HK-2 (cell line): ENCODE measurements at regions not wholly inside any gene's neighbourhood (a gene's known extent, or its start where the extent isn't known, plus 50 kb on each side); places are given as distances from the start of the nearest gene placed in this dataset.
A peak's percentile ranks its signal among the peaks of the same experiment; 100 is the strongest.

Experiments used
- DNase-seq: peaks from one replicate; pipeline ENCODE4 v3.0.0-alpha.2; 2018; ENCODE audit not compliant: unreplicated experiment

DNA sequence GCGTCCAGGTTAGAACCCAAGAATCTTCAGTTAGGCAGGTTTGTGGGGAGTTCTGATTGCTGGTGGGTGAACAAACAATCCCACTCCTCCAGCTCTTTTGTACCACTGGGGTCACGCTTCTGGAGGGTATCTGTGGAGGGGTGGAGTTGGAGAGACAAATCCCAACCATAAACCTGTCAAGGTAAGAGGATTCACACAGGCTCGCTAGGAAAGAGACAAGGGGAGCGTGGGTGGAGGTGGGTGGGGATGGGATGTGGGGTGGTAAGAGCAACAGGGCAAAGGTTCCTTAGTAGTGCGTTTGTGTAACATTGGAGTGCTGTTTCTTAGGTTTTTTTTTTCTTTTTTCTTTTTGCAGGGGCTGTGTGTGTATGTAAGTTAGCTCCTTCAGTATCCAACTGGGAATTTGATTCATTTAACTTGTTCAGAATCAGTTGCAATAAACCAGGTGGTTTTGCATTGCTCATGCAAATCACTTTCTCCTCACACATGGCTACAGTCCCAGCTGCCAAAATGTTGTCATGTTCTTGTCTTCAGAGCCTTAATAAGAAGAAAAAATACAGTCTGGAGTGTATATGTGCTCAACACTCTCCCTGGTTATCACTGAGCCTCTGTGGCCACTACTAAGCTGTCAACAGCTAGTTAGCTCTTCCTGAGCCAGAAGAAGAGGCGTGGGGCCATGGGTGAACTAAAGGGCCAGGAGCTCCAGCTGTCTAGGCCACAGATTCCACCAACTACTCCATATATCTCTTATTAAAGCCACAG lies 164.0 kb upstream of the RAD23B start:
- DNase-seq = no peak

DNA sequence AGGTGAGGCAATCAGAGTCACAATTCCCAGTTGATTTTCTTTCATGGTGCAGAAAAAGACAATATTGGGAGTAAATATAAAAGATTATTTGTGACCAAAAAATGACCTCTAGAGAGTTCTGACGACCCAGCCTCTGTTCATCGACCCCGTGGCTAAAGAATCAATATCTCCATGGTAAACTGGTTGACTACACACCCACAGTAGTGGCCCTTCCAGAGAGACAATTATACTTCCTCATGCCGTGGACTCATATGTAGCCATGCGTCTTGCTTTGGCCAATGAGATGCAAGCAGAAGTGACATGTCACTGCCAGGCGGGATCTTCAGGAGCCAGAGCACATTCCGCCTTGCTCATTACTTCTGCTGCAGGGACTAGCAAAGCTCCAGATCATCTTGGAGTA lies 163.3 kb upstream of the RAD23B start:
- DNase-seq = no peak

DNA sequence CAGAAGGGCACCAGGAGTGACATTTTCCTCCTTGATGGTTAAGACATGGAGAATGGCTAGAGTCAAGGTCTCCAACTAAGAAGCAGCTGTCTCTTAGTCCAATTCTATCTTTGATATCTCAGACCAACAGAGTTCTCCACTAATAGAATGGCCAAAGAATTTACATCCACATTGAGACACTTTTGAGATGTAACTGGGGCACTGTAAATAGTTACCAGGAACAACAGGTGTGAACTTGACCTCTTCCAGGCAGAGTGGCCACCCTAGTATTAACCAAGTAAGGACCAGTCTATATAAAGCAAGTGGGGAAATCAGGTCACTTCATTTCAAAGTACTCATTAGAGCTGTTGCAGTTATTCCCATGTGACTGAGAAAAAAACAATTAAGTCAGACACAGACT lies 159.7 kb upstream of the RAD23B start:
- no peak for DNase-seq

DNA sequence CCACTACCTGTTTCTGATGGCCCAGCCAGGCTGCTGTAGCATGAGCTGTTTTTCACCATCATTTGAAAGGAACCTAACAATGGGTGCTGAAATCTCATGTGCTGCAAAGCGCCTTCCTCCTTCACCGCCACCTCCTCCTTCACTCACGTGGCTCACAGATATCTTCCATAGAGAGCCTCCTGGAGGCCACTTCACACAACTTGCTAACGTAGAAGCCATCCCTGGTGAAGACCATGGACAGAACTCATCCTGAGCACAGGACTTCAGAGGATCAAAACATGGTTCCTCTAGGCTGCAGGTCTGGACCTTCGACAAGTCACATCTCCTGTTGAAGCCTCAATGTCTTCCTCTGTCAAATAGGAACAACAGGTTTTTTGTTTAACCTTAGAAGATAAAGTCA lies 155.5 kb upstream of the RAD23B start:
- no peak for DNase-seq

DNA sequence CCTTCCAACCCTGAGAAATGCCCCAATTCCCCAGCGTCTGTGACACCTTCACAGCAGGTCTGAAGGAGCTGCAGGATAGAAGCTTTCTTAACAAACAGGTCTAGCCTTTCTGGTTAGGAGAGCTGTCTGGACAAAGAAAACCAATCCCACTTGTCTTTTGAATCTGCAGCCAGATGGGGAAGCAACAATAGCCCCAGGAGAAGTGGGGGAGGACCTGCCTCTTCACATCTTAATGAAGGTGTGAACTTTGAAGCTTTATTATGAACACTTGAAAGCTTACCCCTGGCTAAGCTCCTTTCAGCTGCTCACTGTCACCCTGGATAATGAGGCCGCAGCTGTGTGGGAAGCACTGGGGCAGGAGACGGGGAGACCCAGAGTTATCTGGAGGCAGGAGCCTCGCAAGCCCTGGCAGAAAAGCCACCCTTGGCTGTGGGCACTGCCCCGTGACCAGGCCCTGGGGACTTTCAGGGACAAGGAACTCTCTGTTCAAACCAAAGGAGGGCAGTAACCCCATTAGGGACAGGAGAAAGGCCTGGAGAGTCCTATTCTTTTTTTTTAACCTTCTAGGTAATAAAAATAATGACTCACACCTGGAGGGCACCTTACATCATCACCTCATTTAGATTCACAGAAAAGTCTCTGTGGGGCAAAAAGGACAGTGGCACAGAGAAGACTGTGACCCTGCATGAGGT lies 151.8 kb upstream of the RAD23B start:
- DNase-seq = no peak

DNA sequence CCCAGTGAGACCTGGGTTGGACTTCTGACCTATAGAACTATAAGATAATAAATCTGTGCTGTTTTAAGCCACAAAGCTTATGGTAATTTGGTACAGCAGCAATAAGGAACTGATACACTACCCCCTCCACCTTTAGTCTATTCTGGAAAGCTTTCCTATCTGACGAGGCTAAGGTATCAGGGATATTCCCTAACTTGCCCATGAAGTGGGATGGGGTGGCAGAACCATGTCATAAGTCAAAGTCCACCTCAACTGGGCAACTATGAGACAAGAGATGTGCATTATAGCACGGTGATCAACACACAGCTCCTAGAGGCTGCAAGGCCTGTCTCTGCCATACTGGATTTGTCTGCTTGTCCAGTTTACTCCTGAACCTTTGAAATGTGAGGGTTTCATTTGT lies 146.8 kb upstream of the RAD23B start:
- no peak for DNase-seq

DNA sequence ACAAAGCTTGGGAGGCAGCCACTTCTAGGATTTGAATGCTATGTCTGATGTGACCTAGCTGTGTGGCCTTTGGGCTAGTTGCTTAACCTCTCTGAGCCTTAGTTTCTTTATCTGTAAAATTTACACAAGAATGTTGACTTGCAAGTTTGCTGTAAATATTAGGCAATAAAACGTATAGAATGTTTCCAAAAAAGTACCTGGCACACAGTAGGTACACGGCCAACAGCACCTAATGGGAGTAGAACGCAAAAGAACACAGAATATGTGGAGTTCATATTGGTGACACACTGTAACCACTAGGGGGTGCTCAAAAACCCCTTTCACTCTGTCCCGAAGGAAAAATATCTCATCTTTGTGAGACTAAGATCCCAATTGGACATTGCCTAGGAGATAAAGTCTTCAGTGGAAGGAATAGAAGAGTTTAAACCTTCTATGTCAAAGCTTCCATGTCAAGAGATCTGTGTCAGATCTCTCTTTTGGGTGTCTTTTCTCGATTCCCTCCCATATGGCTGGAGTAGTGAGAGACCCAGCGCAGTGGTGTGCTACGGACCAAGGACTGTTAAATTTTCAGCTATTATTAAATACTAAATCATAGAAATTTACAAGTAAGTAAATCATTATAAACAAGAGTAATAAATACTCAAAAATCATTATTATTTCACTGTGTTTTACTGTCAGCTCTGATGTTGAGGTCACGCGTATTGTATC lies 145.4 kb upstream of the RAD23B start:
- no peak for DNase-seq

DNA sequence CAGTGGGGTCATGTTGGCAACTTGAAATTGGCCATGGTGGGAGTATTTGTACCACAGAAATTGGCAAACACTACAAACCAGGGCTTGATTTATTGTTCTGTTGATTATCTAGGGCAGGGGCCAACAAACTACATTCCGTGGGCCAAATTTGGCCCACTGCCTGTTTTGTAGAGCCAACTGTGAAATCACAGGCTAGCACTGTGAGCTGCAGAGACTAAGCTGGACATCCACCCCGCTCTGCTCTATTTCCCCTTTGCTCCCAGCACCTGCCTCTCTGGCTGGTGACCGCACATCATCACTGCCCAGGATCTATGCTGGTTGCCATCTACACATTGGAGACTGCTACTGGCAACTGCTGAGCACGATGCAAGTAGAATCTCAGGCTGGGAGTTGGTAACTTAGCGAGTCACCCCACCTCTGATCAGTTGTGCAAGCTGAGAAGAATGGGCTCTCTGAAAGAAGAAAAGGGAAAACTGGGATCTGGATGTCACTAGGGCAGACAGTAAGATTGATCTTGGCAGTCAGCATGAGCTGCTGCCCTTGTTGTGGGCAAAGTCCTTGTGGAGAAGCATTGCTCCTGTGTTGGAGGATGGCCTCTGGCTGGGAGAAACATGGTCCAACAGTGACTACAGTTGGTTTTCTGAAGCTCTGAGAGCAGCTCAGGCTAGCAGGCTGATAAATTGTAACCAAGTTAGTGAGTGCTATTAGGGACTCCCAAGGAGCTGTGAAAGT lies 144.7 kb upstream of the RAD23B start:
- DNase-seq = no peak

DNA sequence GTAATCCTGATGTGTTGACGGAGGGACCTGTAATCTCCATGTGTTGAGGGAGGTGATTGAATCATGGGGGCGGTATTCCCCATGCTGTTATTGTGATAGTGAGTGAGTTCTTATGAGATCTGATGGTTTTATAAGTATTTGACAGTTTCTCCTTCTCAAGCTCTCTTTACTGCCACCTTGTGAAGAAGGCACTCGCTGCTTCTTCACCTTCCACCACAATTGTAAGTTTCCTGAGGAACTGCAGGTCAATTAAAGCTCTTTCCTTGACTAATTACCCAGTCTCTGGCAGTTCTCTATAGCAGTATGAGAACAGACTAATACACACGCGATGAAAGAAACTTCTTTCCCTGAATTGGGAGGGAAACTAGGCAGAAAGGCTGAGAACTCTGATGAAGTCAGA lies 141.1 kb upstream of the RAD23B start:
- DNase-seq = no peak

DNA sequence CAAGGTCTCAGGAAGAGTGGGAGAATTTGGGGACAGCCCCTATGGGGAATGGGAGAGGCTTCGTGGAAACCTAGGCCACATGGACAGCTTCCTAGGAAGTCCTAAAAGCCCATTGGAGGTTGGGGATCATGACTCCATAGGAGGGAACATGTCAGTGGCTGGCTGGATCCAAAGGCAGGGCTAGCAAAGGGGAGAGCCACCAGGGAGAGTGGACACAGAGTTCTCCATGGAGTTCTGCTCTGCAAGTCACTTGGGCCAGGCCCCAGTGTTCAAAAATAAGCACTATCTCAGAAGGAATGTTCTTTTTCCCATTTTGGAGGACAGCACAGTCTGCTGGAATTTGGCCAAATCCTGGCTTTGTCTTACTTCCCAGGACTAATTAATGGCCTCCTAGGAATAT lies 140.6 kb upstream of the RAD23B start:
- no peak for DNase-seq

DNA sequence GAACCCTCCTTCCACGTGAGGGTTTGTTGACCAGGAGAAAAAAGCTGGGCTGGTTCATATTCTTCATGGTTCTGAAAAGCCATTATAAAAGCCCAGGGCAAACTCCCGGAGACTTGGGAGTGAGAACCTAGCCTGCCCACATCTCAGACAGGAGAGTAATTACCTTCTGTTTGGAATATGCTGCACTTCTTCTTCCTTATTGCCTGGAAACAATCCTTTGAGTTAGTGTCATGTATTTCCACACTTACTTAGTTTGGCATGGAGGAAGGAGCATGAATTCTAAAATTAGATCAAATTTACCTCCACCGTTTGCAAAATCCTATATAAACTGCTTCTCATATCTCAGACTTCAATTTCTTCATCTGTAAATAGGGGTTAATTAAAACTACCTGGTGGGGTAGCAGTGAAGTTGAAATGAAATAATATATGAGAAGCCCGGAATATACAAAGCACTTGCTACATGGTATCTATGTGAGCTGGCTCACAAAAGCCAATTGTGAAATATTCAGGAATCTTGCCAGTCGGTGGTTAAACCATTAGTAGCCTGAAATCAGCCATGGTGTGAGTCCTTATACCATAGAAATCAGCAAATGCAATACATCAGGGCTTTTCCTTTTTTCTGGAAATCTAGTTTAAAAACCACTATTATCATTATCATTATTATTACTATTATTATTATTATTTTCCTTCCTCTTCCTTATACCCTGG lies 140.0 kb upstream of the RAD23B start:
- DNase-seq = no peak

DNA sequence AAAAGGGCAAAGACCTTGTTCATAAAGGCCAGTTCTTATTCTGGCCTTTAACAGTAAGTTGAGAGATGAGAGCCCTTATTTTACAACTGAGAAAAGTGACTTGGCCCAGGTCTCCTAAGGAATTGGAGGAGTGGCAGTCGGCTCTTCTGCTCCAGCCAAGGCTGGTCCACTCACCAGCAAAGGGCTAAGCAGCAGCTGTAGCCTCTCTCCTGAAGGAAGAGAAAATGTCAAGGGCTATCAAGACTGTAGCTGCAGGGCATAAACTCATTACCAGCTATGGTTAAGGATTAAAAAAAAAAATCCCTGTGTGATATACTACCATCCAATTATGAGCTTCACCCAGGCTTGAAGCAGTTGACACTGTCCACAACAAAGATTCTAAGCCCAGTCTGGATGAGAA lies 138.6 kb upstream of the RAD23B start:
- DNase-seq = no peak

DNA sequence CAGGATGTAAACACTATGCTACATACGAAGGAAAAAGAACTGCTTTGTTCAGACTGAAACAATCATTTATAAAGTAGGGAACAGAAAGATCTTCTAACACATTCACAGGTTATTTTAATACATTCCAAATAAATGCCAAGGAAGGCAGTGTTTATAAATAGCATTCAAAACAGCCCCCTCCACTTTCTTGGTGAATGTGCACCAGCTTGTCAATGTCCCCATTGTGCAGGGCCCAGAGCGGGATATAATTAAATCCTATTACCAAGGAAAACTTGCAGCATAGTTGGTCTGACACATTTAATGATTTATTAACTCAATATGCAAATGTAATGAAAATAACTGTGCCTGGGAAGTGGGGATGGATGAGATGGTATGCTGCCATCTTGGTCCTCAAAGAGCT lies 135.9 kb upstream of the RAD23B start:
- no peak for DNase-seq

DNA sequence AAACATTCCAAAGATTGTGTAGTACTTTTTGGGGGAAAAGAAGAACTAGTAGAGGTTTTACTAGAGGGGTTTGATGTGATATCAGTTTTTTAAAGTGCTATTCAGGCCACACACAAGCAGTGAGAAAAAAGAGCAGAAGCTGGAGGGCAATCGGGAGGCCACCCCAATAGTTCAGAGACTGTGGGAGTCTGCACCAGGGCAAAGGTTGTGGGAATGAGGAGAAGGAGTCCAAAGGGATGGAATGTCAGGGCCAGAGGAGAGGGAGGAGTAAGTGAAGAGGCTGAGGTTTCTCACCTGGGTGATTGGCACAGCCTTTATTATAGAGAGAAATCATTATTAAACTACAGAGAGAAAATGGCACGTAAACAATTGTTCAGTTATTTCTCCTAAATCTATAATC lies 134.9 kb upstream of the RAD23B start:
- no peak for DNase-seq

DNA sequence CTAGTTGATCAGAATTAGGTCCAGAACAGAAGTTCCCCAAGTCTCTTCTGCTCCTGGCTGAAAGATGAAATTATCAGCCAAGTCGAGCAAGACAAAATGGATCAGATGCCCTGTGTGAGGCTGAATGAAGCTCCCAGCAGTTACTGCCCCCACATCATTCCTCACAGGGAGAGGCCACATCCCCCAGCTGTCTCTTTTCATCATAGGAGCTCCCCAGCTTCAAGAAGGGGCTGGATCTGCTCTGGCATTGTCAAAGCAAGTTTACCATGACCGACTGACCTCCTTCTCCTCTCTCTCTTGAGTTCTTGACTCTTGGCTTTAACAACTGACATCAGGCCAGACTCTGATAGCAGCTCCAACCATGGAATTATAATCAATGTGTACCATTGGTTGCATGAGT lies 133.3 kb upstream of the RAD23B start:
- no peak for DNase-seq

DNA sequence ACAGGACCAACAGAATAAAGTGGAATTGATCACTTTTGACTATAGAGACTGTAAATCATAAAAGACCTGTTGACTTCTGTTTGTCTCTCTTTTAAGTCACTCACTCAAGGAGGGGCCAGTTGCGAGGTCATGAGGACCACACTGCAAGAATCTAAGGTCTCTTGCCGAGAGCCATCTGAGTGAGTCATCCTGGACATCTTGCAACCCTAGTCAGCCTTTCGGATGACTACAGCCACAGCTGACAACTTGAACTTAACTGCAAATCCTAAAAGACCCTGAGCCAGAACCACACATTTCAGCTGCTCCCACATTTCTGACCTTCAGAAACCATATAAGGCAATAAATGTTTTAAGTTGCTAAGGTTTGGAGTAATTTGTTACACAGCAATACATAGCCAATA lies 129.7 kb upstream of the RAD23B start:
- peak; percentile 16 for DNase-seq

DNA sequence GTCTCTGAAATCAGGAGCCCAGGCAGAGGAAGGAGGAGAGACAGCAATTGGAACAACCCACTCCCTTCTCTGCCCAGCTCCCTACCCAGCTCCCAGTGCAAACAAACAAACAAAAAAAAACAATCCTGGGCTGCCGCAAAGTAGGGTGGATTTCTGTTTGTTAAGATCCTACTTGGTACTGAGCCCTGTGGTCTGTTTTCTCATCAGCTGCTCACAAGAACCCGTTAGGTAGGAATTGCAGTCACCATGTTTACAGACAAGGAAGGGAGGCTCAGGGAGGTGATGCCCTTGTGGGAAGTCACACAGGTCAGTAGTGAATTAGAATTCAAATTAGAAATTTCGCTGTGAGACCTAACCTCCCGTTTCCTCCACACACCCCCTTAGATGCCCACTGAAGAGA lies 128.8 kb upstream of the RAD23B start:
- no peak for DNase-seq

DNA sequence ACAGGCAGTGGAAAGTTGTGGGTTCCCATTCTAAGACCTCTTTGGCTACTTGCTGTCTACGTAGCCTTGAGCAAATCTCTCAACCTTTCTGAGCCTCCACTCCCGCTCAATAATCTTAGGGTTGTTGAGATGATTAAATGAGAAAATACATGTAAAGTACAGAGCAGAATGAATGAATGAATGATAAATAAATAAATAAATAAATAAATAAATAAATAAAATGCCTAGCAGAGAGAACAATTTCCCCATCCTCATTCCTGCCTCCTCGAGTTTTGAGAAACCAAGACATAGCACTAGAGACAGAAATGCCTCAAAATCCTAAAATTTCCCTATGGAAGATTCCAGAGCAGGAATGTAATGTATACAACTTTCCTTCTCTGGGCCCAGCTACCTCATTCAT lies 128.3 kb upstream of the RAD23B start:
- no peak for DNase-seq

DNA sequence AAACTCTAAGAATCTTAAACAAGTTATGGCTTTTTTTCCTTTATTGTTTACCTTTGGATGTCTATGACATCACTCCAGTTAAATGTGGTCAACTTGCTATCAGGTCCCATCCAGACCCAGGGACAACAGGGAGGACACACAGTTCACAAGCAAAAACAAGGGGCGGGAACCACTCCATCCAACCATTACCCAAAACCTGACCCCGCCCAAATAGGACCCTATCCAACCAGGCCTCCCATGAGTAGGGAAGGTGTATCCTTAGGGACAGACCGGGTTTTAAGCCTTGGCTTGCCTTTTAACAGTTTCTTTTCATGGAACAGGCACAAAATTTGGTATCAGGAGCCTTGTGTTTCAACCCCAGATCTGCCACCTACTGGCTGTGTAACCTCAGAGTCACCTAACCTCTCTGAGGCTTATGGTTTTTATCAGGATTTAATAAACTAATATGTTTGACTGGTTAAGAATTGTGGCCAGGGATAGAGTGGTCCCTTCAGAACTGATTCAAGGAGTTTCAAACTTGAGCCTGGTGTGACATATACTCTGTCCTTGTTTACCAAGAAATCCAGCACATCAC lies 127.7 kb upstream of the RAD23B start:
- no peak for DNase-seq

DNA sequence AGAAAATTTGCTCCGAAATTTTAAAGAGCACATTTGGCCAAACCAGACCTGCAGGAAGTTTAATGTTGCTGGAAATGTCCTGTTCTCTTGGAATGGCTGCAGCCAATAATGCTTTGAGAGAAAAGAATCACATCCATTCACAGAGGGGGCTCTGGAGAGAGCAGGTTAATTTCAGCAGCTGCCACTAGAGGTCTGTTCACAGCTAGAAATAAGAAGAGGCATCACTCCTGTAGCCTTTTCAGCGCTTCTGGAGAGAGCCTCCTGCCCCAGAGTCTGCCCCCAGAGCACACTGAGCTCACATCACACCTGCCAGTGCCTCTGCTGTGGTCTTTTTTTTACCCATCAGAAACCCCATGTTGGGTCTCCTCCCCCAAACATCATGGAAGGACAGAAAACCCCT lies 124.8 kb upstream of the RAD23B start:
- no peak for DNase-seq

DNA sequence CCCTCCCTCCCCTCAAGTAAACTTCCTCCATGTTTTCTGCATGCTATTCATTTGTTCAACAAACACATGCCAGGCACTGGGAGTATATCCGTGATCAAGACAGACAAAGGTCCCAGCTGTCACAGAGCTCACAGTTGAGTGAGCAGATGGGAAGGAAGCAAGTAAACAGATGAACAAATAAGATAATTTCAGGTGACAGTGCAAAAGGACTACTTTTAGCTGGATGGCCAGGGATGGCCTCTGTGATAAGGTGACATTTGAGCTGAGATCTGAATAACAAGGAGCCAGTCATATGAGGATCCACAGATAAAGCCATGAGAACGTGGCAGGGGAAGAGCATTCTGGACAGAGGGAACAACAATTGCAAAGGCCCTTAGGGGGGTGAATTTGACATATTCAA lies 121.7 kb upstream of the RAD23B start:
- DNase-seq = no peak
